OCI-LY7 (cell line): ENCODE measurements at regions not wholly inside any gene's neighbourhood (a gene's known extent, or its start where the extent isn't known, plus 50 kb on each side); places are given as distances from the start of the nearest gene placed in this dataset.

Source experiments
- BruUV-seq: library from RNA; stranded (reverse); fragments of 400-500 nt; replicated peaks from 2 replicates; lab custom pipeline; 2021; lab: Mats Ljungman, UMichigan
- CTCF ChIA-PET: fragments of 300-600 bp; sonication (Branson Sonifier 250); formaldehyde crosslinking; loops from one replicate; lab custom pipeline; 2022; ENCODE audit warnings: antibody characterized with exemption; ENCODE audit not compliant: unreplicated experiment; lab: Charles Lee
- POLR2A ChIA-PET: fragments of 300-600 bp; sonication (Branson Sonifier 250); formaldehyde crosslinking; loops from one replicate; lab custom pipeline; 2022; ENCODE audit warnings: antibody characterized with exemption; lab: Charles Lee
- DNase-seq: peaks from one replicate; pipeline ENCODE4 v3.0.0-alpha.2; 2015; ENCODE audit warnings: low spot score
- H2AFZ ChIP-seq: fragments of 200-600 bp; sonication (generic), shearing (Covaris generic); 2 replicates; pipeline ENCODE4 v1.6.1; 2014; ENCODE audit warnings: mild to moderate bottlenecking, antibody characterized with exemption, low read length, moderate library complexity
- H3K27ac ChIP-seq: fragments of 200-600 bp; sonication (generic); 2 replicates; pipeline ENCODE4 v1.5.1; 2014; ENCODE audit warnings: mixed run types, low read depth, mild to moderate bottlenecking, moderate library complexity, low read length, inconsistent platforms; ENCODE audit not compliant: poor library complexity, severe bottlenecking
- H3K36me3 ChIP-seq: fragments of 200-600 bp; sonication (generic); 2 replicates; pipeline ENCODE4 v1.6.1; 2014; ENCODE audit warnings: mild to moderate bottlenecking, antibody characterized with exemption, low read length, moderate library complexity, mixed read lengths; ENCODE audit not compliant: insufficient read depth
- H3K4me1 ChIP-seq: fragments of 200-600 bp; sonication (generic); 2 replicates; pipeline ENCODE4 v1.5.1; 2014; ENCODE audit warnings: mild to moderate bottlenecking, low read length; ENCODE audit not compliant: insufficient read depth, poor library complexity, severe bottlenecking
- H3K4me2 ChIP-seq: fragments of 200-600 bp; sonication (generic); 2 replicates; pipeline ENCODE4 v1.6.1; 2014; ENCODE audit warnings: mild to moderate bottlenecking, low read length
- H3K4me3 ChIP-seq: fragments of 200-600 bp; sonication (generic); 2 replicates; pipeline ENCODE4 v1.5.1; 2014; ENCODE audit warnings: mild to moderate bottlenecking, low read depth, low read length; ENCODE audit not compliant: poor library complexity, severe bottlenecking
- H3K79me2 ChIP-seq: fragments of 200-600 bp; sonication (generic); 2 replicates; pipeline ENCODE4 v1.6.1; 2016; ENCODE audit warnings: low read depth, mild to moderate bottlenecking, low read length, moderate library complexity, mixed read lengths; ENCODE audit not compliant: insufficient read depth
- H3K9me2 ChIP-seq: fragments of 200-600 bp; sonication (generic); 2 replicates; pipeline ENCODE4 v1.6.1; 2016; ENCODE audit warnings: mild to moderate bottlenecking, low read length, mixed read lengths; ENCODE audit not compliant: insufficient read depth
- H3K9me3 ChIP-seq: fragments of 200-600 bp; sonication (generic); 2 replicates; pipeline ENCODE4 v1.6.1; 2014; ENCODE audit warnings: mild to moderate bottlenecking, mixed run types, low read length, mixed read lengths
- H4K20me1 ChIP-seq: fragments of 200-600 bp; sonication (generic); 2 replicates; pipeline ENCODE4 v1.6.1; 2014; ENCODE audit warnings: mild to moderate bottlenecking, antibody characterized with exemption, low read length, moderate library complexity, mixed read lengths; ENCODE audit not compliant: insufficient read depth
- EZH2phosphoT487 ChIP-seq: fragments of 200-600 bp; sonication (generic); IDR thresholded peaks from 2 replicates; pipeline ENCODE4 v1.6.1; 2018; ENCODE audit warnings: low read depth, borderline replicate concordance, mild to moderate bottlenecking, mixed run types, antibody characterized with exemption, low read length, moderate library complexity, mixed read lengths
- intact Hi-C: fragments of 100-400 bp; cut with micrococcal nuclease; formaldehyde crosslinking; loops from one replicate; pipeline ENCODE4 v1.10.0; 2022; ENCODE audit not compliant: unreplicated experiment
- TF ChIP-seq, protein P1 (sequence below): fragments of 200-600 bp; sonication (generic); conservative IDR thresholded peaks from 2 replicates; pipeline ENCODE4 v1.5.1; 2014; ENCODE audit warnings: mild to moderate bottlenecking, antibody characterized with exemption, low read length, moderate library complexity, mixed read lengths

DNA sequence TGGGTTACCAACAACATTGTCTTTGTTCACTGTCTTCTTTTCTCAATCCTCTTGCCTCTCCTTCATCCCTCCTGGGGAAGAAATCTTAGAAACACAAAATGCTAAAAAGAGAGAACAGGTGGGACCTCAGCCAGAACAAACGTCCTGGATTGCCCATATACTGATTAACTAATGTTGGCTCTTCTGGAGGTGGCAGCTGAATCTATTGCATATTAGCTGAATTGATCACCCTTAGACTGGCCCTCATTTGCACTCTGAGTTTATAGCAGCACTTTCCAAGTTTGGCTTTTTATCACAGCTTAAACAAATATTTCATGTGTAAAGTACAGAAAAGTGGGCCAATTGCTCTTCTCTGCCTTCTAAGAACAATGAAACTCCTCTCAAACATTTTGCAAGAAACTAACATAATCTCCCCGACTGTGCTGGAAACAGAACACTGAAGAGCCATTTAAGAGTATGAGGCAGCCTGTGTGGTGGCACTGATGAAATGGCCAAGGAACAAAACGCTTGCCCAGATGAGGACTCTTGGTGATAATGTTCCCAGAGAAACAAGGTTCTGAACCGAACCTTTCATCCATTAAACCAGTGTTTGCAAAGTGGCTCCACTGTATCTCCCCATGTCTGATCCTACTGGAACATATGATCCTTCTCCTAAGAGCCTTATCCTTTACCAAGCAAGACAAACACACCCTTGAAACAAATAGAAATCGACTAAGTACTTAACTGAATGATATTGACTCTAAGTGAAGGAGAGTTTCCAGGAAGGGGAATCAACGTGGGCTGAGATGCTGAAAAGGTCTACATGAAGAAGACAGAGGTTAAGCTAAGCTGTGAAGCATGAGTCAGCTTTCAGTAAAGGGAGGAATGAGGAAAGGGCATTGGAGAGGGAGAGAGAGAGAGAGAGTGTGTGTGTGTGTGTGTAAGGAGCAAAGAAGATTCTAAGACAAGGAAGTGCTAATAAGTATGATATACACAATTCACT is 83.2 kb upstream of the LIFR start:
- Histone ChIP-seq H3K4me1 (no peaks in the 10 kb centered on the region), H3K36me3 (no peaks in the 10 kb centered on the region), H4K20me1 (no peaks in the 10 kb centered on the region), H3K9me2 (no peaks in the 10 kb centered on the region), H3K4me2 (no peak overlapping the region), H3K27ac (no peak overlapping the region), H3K4me3 (no peak overlapping the region), H3K9me3 (no peaks in the 10 kb centered on the region), H3K79me2 (no peaks in the 10 kb centered on the region), H2AFZ (no peak overlapping the region)
- intact Hi-C loops = no loop called here
- no peak for TF ChIP-seq EZH2phosphoT487
- TF ChIP-seq, protein P1, sequence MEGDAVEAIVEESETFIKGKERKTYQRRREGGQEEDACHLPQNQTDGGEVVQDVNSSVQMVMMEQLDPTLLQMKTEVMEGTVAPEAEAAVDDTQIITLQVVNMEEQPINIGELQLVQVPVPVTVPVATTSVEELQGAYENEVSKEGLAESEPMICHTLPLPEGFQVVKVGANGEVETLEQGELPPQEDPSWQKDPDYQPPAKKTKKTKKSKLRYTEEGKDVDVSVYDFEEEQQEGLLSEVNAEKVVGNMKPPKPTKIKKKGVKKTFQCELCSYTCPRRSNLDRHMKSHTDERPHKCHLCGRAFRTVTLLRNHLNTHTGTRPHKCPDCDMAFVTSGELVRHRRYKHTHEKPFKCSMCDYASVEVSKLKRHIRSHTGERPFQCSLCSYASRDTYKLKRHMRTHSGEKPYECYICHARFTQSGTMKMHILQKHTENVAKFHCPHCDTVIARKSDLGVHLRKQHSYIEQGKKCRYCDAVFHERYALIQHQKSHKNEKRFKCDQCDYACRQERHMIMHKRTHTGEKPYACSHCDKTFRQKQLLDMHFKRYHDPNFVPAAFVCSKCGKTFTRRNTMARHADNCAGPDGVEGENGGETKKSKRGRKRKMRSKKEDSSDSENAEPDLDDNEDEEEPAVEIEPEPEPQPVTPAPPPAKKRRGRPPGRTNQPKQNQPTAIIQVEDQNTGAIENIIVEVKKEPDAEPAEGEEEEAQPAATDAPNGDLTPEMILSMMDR = no peak
- DNase-seq = no peak
- CTCF ChIA-PET = no interaction called here
- POLR2A ChIA-PET = no interaction called here
- no TSS peak for BruUV-seq

- H2AFZ ChIP-seq = no peak overlapping the region
- no peak overlapping the region for H3K27ac ChIP-seq
- no peaks in the 10 kb centered on the region for H3K9me3 ChIP-seq
- BruUV-seq = no TSS peak
- intact Hi-C loops = no loop called here
- no peak overlapping the region for H3K4me2 ChIP-seq
- H3K79me2 ChIP-seq = no peaks in the 10 kb centered on the region
- ChIA-PET CTCF (no interaction called here), POLR2A (no interaction called here)
- no peak overlapping the region for H3K4me3 ChIP-seq
- H3K36me3 ChIP-seq = no peaks in the 10 kb centered on the region
- H3K9me2 ChIP-seq = no peaks in the 10 kb centered on the region
- no peak for DNase-seq
- H4K20me1 ChIP-seq = no peaks in the 10 kb centered on the region
- TF ChIP-seq, protein P1 = no peak
- no peak for TF ChIP-seq EZH2phosphoT487
- no peaks in the 10 kb centered on the region for H3K4me1 ChIP-seq
These were observed 84.6 kb upstream of the LIFR start for GRCh38 chr5:38641003-38641402.
